ENCODE measurements at regions not wholly inside any gene's neighbourhood (a gene's known extent, or its start where the extent isn't known, plus 50 kb on each side); places are given as distances from the start of the nearest gene placed in this dataset.
"Not testable (repeated sequence)": the region's sequence is repeated elsewhere in the genome, so short reads cannot be mapped to it uniquely, and the experiment has no call there.

DNA sequence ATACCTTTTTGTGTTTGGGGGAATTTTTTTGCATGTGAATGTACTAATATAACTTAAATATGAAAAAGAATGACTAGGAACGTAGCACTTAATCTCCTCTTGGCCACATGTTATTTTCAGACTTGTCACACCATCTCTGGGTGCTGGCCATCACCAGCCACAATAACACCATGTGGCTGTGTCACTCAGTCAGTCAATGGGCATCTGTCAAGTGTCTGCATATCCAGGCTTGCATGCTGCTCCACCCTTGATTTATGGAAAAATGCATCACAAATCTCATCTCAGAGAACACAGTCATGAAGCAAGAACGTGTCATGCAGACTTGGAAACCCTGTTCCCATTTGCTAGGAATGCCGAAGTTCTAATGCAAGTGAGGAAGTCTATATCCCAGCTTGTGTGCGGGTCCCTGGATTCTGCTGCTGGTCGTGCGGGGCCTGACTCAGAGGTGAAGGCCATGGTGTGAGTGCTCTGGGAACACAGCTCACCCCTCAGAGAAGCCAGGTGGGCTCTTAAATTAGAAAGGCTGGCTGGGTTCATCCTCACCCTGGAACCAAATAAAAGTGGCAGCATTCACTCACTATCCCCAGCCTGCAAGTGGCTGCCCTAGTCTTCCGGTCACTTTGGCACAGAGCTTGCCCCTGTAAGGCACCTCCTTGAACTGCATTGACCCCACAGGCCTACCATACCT, 53.6 kb upstream of the ARHGEF7 start:
- Histone ChIP-seq H3K4me1 (ENCODE audit: control insufficient read depth in 5 of 5, insufficient read depth in 5 of 5, low read length in 5 of 5) (peaks cover 0 to 7% (median 0%) of the 10 kb centered on the region in 5 donors), H3K9ac (ENCODE audit: insufficient read depth in 1 of 2, low read length in 2 of 2) (no peak overlapping the region), H3K36me3 (ENCODE audit: control insufficient read depth in 4 of 4, insufficient read depth in 4 of 4, low read length in 4 of 4) (no peaks in the 10 kb centered on the region), H3K27me3 (ENCODE audit: control insufficient read depth in 3 of 3, insufficient read depth in 3 of 3, low read length in 2 of 3) (peaks cover 0 to 3% (median 0%) of the 10 kb centered on the region in 3 donors), H3K27ac (ENCODE audit: low read depth in 1 of 2, low read length in 1 of 2) (no peak overlapping the region), H3K4me3 (no peak overlapping the region), H3K9me3 (ENCODE audit: control insufficient read depth in 4 of 4, insufficient read depth in 3 of 4, low read length in 3 of 4) (no peaks in the 10 kb centered on the region)
- ATAC-seq (ENCODE audit: insufficient read depth, low FRiP score) (no peak), DNase-seq (no peak)
- 91 to 94% methylated on average over 7 of the region's 7 CpGs for WGBS, 2 donors
- TF ChIP-seq, protein P1, sequence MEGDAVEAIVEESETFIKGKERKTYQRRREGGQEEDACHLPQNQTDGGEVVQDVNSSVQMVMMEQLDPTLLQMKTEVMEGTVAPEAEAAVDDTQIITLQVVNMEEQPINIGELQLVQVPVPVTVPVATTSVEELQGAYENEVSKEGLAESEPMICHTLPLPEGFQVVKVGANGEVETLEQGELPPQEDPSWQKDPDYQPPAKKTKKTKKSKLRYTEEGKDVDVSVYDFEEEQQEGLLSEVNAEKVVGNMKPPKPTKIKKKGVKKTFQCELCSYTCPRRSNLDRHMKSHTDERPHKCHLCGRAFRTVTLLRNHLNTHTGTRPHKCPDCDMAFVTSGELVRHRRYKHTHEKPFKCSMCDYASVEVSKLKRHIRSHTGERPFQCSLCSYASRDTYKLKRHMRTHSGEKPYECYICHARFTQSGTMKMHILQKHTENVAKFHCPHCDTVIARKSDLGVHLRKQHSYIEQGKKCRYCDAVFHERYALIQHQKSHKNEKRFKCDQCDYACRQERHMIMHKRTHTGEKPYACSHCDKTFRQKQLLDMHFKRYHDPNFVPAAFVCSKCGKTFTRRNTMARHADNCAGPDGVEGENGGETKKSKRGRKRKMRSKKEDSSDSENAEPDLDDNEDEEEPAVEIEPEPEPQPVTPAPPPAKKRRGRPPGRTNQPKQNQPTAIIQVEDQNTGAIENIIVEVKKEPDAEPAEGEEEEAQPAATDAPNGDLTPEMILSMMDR (IDR thresholded peaks at IDR 0.05; ENCODE audit: control extremely low read depth, extremely low read depth) = no peak

DNA sequence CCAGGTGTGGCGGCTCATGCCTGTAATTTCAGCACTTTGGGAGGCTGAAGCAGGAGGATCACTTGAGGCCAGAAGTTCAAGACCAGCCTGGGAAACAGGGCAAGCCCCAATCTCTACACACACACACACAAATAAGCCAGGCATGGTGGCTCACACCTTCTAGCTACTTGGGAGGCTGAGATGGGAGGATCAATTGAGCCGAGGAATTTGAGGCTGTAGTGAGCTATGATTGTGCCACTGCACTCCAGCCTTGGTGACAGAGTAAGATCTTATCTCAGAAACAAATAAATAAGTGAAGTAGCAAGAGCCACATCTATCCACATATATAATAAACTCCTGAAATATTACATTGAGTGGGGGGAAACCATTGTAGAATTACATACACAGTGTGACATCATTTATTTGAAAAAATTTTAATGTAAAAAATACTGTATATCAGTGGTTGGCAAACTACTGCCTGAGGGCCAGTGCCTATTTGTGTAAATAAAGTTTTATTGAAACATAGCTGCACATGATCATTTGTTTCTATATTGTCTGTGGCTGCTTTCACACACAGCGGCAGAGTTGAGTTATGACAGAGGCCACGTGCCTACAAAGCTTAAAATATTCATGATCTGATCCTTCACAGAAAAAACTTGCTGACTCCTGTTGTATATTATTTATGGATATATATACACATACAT, 54.7 kb upstream of the ARHGEF7 start:
- Histone ChIP-seq H3K36me3 (ENCODE audit: control insufficient read depth in 4 of 4, insufficient read depth in 4 of 4, low read length in 4 of 4) (no peaks in the 10 kb centered on the region), H3K9me3 (ENCODE audit: control insufficient read depth in 4 of 4, insufficient read depth in 3 of 4, low read length in 3 of 4) (no peaks in the 10 kb centered on the region), H3K4me1 (ENCODE audit: control insufficient read depth in 5 of 5, insufficient read depth in 5 of 5, low read length in 5 of 5) (peaks cover 0 to 2% (median 0%) of the 10 kb centered on the region in 5 donors), H3K4me3 (no peak overlapping the region), H3K27me3 (ENCODE audit: control insufficient read depth in 3 of 3, insufficient read depth in 3 of 3, low read length in 2 of 3) (peaks cover 0 to 3% (median 0%) of the 10 kb centered on the region in 3 donors), H3K27ac (ENCODE audit: low read depth in 1 of 2, low read length in 1 of 2) (no peak overlapping the region), H3K9ac (ENCODE audit: insufficient read depth in 1 of 2, low read length in 2 of 2) (no peak overlapping the region)
- DNase-seq = no peak
- WGBS, 2 donors = 81 to 89% methylated on average over 4 of the region's 4 CpGs
- ATAC-seq (ENCODE audit: insufficient read depth, low FRiP score) = no peak
- TF ChIP-seq, protein P1 (IDR thresholded peaks at IDR 0.05; ENCODE audit: control extremely low read depth, extremely low read depth) = no peak

DNA sequence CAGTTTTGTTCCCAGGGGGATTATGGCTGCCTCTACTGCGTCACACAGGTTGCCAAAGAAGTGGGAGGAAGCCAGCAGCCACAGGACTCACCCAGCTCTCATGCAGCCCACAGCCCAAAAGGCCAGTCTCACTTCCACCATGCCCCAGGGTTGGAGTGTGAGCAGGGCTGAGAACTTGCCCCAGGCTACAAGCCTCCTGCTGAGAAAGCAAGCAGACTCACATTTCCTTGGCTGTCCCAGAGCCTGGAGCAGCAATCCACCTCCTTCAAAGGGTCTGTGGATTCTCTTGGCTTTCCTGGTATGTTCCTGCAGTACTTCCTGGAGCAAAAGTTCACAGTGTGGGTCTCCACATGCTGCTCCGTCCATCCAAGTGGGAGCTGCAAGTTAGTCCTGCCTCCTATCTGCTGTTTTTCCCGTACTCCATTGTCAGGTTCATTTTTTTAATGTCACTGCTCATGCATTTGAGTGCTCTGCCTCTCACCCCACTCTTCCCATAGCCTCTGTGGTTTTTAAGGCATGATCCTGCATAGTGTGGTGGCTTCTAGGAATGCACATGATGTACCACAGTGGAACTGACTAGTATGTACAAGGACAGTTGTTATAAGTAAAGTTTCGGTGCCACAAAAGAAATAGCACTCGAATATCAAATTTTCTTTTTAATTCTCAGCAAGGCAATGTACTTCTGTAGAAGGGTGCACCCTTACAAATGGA, 56.2 kb upstream of the ARHGEF7 start:
- H3K9ac ChIP-seq (ENCODE audit: insufficient read depth in 1 of 2, low read length in 2 of 2) = no peak overlapping the region
- TF ChIP-seq, protein P1 (IDR thresholded peaks at IDR 0.05; ENCODE audit: control extremely low read depth, extremely low read depth) = no peak
- DNase-seq (no peak), ATAC-seq (ENCODE audit: insufficient read depth, low FRiP score) (no peak)
- H3K27me3 ChIP-seq (ENCODE audit: control insufficient read depth in 3 of 3, insufficient read depth in 3 of 3, low read length in 2 of 3) = no peaks in the 10 kb centered on the region
- H3K9me3 ChIP-seq (ENCODE audit: control insufficient read depth in 4 of 4, insufficient read depth in 3 of 4, low read length in 3 of 4) = no peaks in the 10 kb centered on the region
- no peaks in the 10 kb centered on the region for H3K4me1 ChIP-seq (ENCODE audit: control insufficient read depth in 5 of 5, insufficient read depth in 5 of 5, low read length in 5 of 5)
- WGBS, 2 donors = 72 to 88% methylated on average over 5 of the region's 5 CpGs
- H3K36me3 ChIP-seq (ENCODE audit: control insufficient read depth in 4 of 4, insufficient read depth in 4 of 4, low read length in 4 of 4) = no peaks in the 10 kb centered on the region
- no peak overlapping the region for H3K27ac ChIP-seq (ENCODE audit: low read depth in 1 of 2, low read length in 1 of 2)
- H3K4me3 ChIP-seq = no peak overlapping the region

DNA sequence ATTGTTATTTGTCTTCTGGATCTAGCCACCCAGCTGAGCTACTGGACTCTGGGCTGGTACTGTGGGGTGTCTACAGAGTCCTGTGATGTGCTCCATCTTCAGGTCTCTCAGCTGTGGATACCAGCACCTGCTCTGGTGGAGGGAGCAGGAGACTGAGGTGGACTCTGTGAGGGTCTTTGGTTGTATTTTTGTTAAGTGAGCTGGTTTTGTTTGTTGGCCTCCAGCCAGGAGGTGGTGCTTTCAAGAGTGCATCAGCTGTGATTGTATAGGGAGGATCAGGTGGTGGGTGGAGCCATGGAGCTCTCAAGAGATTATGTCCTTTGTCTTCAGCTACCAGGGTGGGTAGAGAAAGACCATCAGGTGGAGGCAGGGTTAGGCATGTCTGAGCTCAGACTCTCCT, 56.8 kb upstream of the ARHGEF7 start:
- H3K9me3 ChIP-seq (ENCODE audit: control insufficient read depth in 4 of 4, insufficient read depth in 3 of 4, low read length in 3 of 4); H3K4me1 ChIP-seq (ENCODE audit: control insufficient read depth in 5 of 5, insufficient read depth in 5 of 5, low read length in 5 of 5); ATAC-seq (ENCODE audit: insufficient read depth, low FRiP score); DNase-seq; H3K4me3 ChIP-seq; H3K9ac ChIP-seq (ENCODE audit: insufficient read depth in 1 of 2, low read length in 2 of 2); H3K27ac ChIP-seq (ENCODE audit: low read depth in 1 of 2, low read length in 1 of 2); H3K36me3 ChIP-seq (ENCODE audit: control insufficient read depth in 4 of 4, insufficient read depth in 4 of 4, low read length in 4 of 4); H3K27me3 ChIP-seq (ENCODE audit: control insufficient read depth in 3 of 3, insufficient read depth in 3 of 3, low read length in 2 of 3): not testable (repeated sequence)

DNA sequence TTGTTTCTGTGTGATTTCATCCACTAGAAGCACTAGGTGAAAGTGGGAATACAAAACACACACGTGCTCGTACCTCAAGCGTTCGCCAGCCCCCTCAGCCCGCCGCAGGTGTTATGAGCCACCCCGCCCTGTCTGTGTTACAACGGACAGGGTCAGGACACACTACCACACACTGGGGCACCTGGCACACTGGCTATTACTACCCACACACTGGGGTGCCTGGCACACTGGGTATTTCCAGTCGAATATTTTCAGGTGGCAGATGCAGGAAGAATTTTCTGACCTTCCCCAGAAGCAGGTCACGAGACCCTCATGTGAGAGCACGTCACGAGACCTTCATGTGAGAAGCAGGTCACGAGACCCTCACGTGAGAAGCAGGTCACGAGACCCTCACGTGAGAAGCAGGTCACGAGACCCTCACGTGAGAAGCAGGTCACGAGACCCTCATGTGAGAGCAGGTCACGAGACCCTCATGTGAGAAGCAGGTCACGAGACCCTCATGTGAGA, 63.3 kb upstream of the ARHGEF7 start:
- not testable (repeated sequence) for H3K9me3 ChIP-seq (ENCODE audit: control insufficient read depth in 4 of 4, insufficient read depth in 3 of 4, low read length in 3 of 4); H3K4me1 ChIP-seq (ENCODE audit: control insufficient read depth in 5 of 5, insufficient read depth in 5 of 5, low read length in 5 of 5); DNase-seq; H3K36me3 ChIP-seq (ENCODE audit: control insufficient read depth in 4 of 4, insufficient read depth in 4 of 4, low read length in 4 of 4); H3K27ac ChIP-seq (ENCODE audit: low read depth in 1 of 2, low read length in 1 of 2); H3K9ac ChIP-seq (ENCODE audit: insufficient read depth in 1 of 2, low read length in 2 of 2); ATAC-seq (ENCODE audit: insufficient read depth, low FRiP score); H3K4me3 ChIP-seq; H3K27me3 ChIP-seq (ENCODE audit: control insufficient read depth in 3 of 3, insufficient read depth in 3 of 3, low read length in 2 of 3)
- whole genome bisulfite sequencing, 2 donors = 85 to 88% methylated on average over 19 to 20 of the region's 21 CpGs

All from lung (tissue), 11 donors.